Endothelial cell of umbilical vein (primary cell): ENCODE measurements at regions not wholly inside any gene's neighbourhood (a gene's known extent, or its start where the extent isn't known, plus 50 kb on each side); places are given as distances from the start of the nearest gene placed in this dataset.
"Not testable (repeated sequence)": the region's sequence is repeated elsewhere in the genome, so short reads cannot be mapped to it uniquely, and the experiment has no call there.

Source experiments
- BruUV-seq: library from RNA; stranded (reverse); fragments of 400-500 nt; replicated peaks from 2 replicates; lab custom pipeline; 2021; lab: Mats Ljungman, UMichigan
- CTCF ChIA-PET: fragments of 300-600, 350-600 bp; sonication (Branson Sonifier 250); formaldehyde crosslinking; loops from one replicate; lab custom pipeline; 2021; ENCODE audit warnings: antibody characterized with exemption, inconsistent platforms; lab: Charles Lee
- POLR2A ChIA-PET: fragments of 300-600, 350-600 bp; sonication (Branson Sonifier 250); formaldehyde crosslinking; loops from one replicate; lab custom pipeline; 2021; ENCODE audit warnings: antibody characterized with exemption, inconsistent platforms; lab: Charles Lee
- DNase-seq: peaks from one replicate; pipeline ENCODE4 v3.0.0-alpha.2; 2011; ENCODE audit warnings: low read depth, low spot score
- FAIRE-seq: peaks from 2 replicates; lab custom pipeline; 2011; peaks lifted over from hg19 to GRCh38; lab: Jason Lieb, UNC
- H2AFZ ChIP-seq: 2 replicates; pipeline ENCODE4 v1.6.0; 2012; ENCODE audit warnings: low read depth, low read length, control low read depth, inconsistent platforms
- H3K27ac ChIP-seq: 2 replicates; pipeline ENCODE4 v1.5.1; 2011; ENCODE audit warnings: low read depth, mild to moderate bottlenecking, control low read depth, low read length, moderate library complexity; ENCODE audit not compliant: insufficient read depth
- H3K27me3 ChIP-seq, 2 experiments: 2 replicates each; pipeline versions ENCODE4 v1.6.0 to v1.6.1; 2011; ENCODE audit warnings: low read length in 2 of 2, mixed read lengths in 1 of 2; ENCODE audit not compliant: control insufficient read depth in 2 of 2, insufficient read depth in 2 of 2
- H3K36me3 ChIP-seq, 2 experiments: 2 replicates in 1 of 2; 3 replicates in 1 of 2; pipeline ENCODE4 v1.5.1; 2011; ENCODE audit warnings: low read length in 2 of 2, mild to moderate bottlenecking in 1 of 2, moderate library complexity in 1 of 2; ENCODE audit not compliant: control insufficient read depth in 2 of 2, insufficient read depth in 2 of 2; ENCODE audit errors: extremely low read depth in 1 of 2
- H3K4me1 ChIP-seq: 3 replicates; pipeline ENCODE4 v1.5.1; 2011; ENCODE audit warnings: mild to moderate bottlenecking, low read length; ENCODE audit not compliant: control insufficient read depth, insufficient read depth; ENCODE audit errors: extremely low read depth
- H3K4me2 ChIP-seq: 2 replicates; pipeline ENCODE4 v1.6.1; 2011; ENCODE audit warnings: low read length, control low read depth, mixed read lengths; ENCODE audit not compliant: insufficient read depth
- H3K4me3 ChIP-seq, 3 experiments: fragments of 200-600 bp in 1 of 3; sonication (generic), shearing (Covaris generic) in 1 of 3; replicated peaks in 1 of 3; 2 replicates each; pipeline ENCODE4 v1.5.1; 2011 to 2016; ENCODE audit warnings: control low read depth in 3 of 3, low read length in 3 of 3, mild to moderate bottlenecking in 2 of 3, inconsistent platforms in 1 of 3, low read depth in 1 of 3, moderate library complexity in 1 of 3; ENCODE audit not compliant: insufficient read depth in 1 of 3
- H3K79me2 ChIP-seq: 2 replicates; pipeline ENCODE4 v1.6.0; 2012; ENCODE audit warnings: low read length, inconsistent platforms; ENCODE audit not compliant: control insufficient read depth, insufficient read depth
- H3K9ac ChIP-seq: replicated peaks from 2 replicates; pipeline ENCODE3; 2011; ENCODE audit warnings: low read length, control low read depth; ENCODE audit not compliant: insufficient read depth; ENCODE audit errors: extremely low read depth
- H3K9me1 ChIP-seq: replicated peaks from 3 replicates; pipeline ENCODE4 v1.6.0; 2011; ENCODE audit warnings: mild to moderate bottlenecking, low read length; ENCODE audit not compliant: control insufficient read depth, insufficient read depth; ENCODE audit errors: extremely low read depth
- H3K9me3 ChIP-seq: replicated peaks from 2 replicates; pipeline ENCODE4 v1.5.1; 2012; ENCODE audit warnings: low read length, inconsistent platforms; ENCODE audit not compliant: control insufficient read depth, insufficient read depth
- H4K20me1 ChIP-seq: replicated peaks from 2 replicates; pipeline ENCODE3; 2011; ENCODE audit warnings: mild to moderate bottlenecking, low read length; ENCODE audit not compliant: control insufficient read depth, insufficient read depth; ENCODE audit errors: extremely low read depth
- EZH2 ChIP-seq: IDR thresholded peaks from 2 replicates; pipeline ENCODE4 v1.6.1; 2012; ENCODE audit warnings: borderline replicate concordance, low read depth, mild to moderate bottlenecking, moderate library complexity, low read length, inconsistent platforms; ENCODE audit not compliant: severe bottlenecking
- FOS ChIP-seq: IDR thresholded peaks from 2 replicates; pipeline ENCODE4 v1.6.1; 2011; ENCODE audit warnings: mild to moderate bottlenecking, low read length, moderate library complexity, borderline replicate concordance; ENCODE audit not compliant: insufficient read depth
- GATA2 ChIP-seq: IDR thresholded peaks from 2 replicates; pipeline ENCODE4 v1.7.0; 2011; ENCODE audit warnings: low read depth, mild to moderate bottlenecking, moderate library complexity, mixed read lengths, low read length; ENCODE audit not compliant: insufficient read length, insufficient read depth
- JUN ChIP-seq: IDR thresholded peaks from 2 replicates; pipeline ENCODE4 v1.6.1; 2011; ENCODE audit warnings: borderline replicate concordance, low read depth; ENCODE audit not compliant: insufficient read length, insufficient read depth
- MYC ChIP-seq: IDR thresholded peaks from one replicate; pipeline ENCODE4 v1.6.1; 2011; ENCODE audit warnings: mild to moderate bottlenecking, low read depth, low read length
- POLR2A ChIP-seq: IDR thresholded peaks from 2 replicates; pipeline ENCODE4 v1.6.1; 2012; ENCODE audit warnings: low read depth, mild to moderate bottlenecking, control low read depth, low read length
- POLR2AphosphoS5 ChIP-seq: IDR thresholded peaks from 2 replicates; pipeline ENCODE4 v1.6.1; 2012; ENCODE audit warnings: low read depth, mild to moderate bottlenecking, control low read depth, low read length, moderate library complexity; ENCODE audit not compliant: insufficient read depth
- dilution Hi-C: fragments of 300-500 bp; cut with MboI; formaldehyde crosslinking; loops from one replicate; pipeline ENCODE4 v1.15.0; 2019; ENCODE audit warnings: low sequenced_read_pairs; ENCODE audit not compliant: extremely low pct_ligation_motif_present
- intact Hi-C: fragments of 100-400 bp; cut with micrococcal nuclease; formaldehyde crosslinking; loops from one replicate; pipeline ENCODE4 v1.10.0; 2022
- TF ChIP-seq, protein P1 (sequence below), 2 donors: IDR thresholded peaks; 1 replicate in 1 of 2; 2 replicates in 1 of 2; pipeline ENCODE4 v1.5.1; 2011; ENCODE audit warnings: low read length in 2 of 2, mild to moderate bottlenecking in 2 of 2, moderate library complexity in 2 of 2, control low read depth in 1 of 2, inconsistent platforms in 1 of 2, low read depth in 1 of 2; ENCODE audit not compliant: insufficient read depth in 1 of 2; ENCODE audit errors: extremely low read depth in 1 of 2
- TF ChIP-seq, protein P2 (sequence below): IDR thresholded peaks from 2 replicates; pipeline ENCODE4 v1.6.1; 2011; ENCODE audit not compliant: insufficient read depth, insufficient read length

DNA sequence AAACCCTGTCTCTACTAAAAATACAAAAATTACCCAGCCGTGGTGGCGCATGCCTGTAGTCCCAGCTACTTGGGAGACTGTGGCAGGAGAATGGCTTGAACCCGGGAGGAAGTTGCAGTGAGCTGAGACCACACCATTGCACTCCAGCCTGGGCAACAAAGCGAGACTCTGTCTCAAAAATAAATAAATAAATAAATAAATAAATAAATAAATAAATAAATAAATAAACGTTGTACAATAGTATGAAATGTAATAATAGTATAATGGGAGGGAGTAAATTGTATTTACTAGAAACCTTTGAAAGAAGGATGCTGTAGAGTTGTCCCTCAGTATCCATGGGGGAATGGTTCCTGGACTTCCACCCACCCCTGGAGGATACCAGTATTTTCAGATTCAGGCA, 446.5 kb downstream of the AGTPBP1 start:
- dilution Hi-C loops, DNase-seq, H4K20me1 ChIP-seq, CTCF ChIA-PET, BruUV-seq, H3K27ac ChIP-seq, H3K4me1 ChIP-seq, H3K9ac ChIP-seq, H3K9me3 ChIP-seq, H3K9me1 ChIP-seq, H3K36me3 ChIP-seq, H3K27me3 ChIP-seq, FAIRE-seq, intact Hi-C loops, H2AFZ ChIP-seq, H3K4me3 ChIP-seq, POLR2A ChIA-PET, H3K4me2 ChIP-seq, H3K79me2 ChIP-seq: not testable (repeated sequence)

DNA sequence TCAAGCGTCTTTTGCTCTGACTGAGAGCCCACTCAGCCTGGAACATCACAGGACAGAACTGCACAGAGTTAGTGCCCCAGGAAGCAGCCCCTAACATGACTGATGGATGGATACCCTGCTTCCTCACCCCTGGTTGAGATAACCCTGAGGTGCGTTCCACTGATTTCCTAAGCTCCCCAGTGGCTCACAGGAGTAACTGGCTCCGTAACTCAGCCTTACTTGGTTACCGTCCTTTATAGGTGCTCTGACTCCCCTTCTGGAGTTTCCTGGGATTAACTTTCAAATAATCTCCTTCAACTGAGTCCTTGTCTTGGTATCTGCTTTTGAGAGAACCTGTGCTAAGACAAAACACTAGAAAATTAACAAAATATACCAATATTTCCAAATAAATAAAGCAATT, 449.5 kb downstream of the AGTPBP1 start:
- Histone ChIP-seq H2AFZ (no peak overlapping the region), H3K79me2 (no peaks in the 10 kb centered on the region), H3K36me3 (no peaks in the 10 kb centered on the region), H3K4me1 (no peaks in the 10 kb centered on the region), H3K9me1 (no peaks in the 10 kb centered on the region), H3K27ac (no peak overlapping the region), H3K27me3 (no peaks in the 10 kb centered on the region), H4K20me1 (no peaks in the 10 kb centered on the region), H3K9ac (no peak overlapping the region), H3K4me2 (no peak overlapping the region), H3K4me3 (no peak overlapping the region), H3K9me3 (no peaks in the 10 kb centered on the region)
- POLR2A ChIA-PET = no interaction called here
- DNase-seq = no peak
- FAIRE-seq = no peak
- TF ChIP-seq, protein P1, sequence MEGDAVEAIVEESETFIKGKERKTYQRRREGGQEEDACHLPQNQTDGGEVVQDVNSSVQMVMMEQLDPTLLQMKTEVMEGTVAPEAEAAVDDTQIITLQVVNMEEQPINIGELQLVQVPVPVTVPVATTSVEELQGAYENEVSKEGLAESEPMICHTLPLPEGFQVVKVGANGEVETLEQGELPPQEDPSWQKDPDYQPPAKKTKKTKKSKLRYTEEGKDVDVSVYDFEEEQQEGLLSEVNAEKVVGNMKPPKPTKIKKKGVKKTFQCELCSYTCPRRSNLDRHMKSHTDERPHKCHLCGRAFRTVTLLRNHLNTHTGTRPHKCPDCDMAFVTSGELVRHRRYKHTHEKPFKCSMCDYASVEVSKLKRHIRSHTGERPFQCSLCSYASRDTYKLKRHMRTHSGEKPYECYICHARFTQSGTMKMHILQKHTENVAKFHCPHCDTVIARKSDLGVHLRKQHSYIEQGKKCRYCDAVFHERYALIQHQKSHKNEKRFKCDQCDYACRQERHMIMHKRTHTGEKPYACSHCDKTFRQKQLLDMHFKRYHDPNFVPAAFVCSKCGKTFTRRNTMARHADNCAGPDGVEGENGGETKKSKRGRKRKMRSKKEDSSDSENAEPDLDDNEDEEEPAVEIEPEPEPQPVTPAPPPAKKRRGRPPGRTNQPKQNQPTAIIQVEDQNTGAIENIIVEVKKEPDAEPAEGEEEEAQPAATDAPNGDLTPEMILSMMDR (IDR thresholded peaks at IDR 0.05; ENCODE audit: extremely low read depth in 1 of 2, insufficient read depth in 1 of 2, low read depth in 1 of 2, low read length in 2 of 2) = no peak
- TF ChIP-seq JUN = no peak
- TF ChIP-seq FOS = no peak
- no peak for TF ChIP-seq EZH2
- no peak for TF ChIP-seq POLR2AphosphoS5
- no peak for TF ChIP-seq GATA2
- TF ChIP-seq MYC = no peak
- TF ChIP-seq POLR2A = no peak
- TF ChIP-seq, protein P2, sequence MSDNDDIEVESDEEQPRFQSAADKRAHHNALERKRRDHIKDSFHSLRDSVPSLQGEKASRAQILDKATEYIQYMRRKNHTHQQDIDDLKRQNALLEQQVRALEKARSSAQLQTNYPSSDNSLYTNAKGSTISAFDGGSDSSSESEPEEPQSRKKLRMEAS = no peak
- BruUV-seq = no TSS peak
- dilution Hi-C loops = no loop called here
- CTCF ChIA-PET = no interaction called here
- intact Hi-C loops = no loop called here
